H4 (cell line): ENCODE measurements at regions not wholly inside any gene's neighbourhood (a gene's known extent, or its start where the extent isn't known, plus 50 kb on each side); places are given as distances from the start of the nearest gene placed in this dataset.

ENCODE experiments used
- DNase-seq: peaks from one replicate; pipeline ENCODE4 v3.0.0-alpha.2; 2015; ENCODE audit warnings: low spot score

- no peak for DNase-seq
Observed at GRCh38 chr2:75278821-75279379, 79.6 kb upstream of the TACR1 start.

- no peak for DNase-seq
Observed at GRCh38 chr2:75278314-75278713, 79.0 kb upstream of the TACR1 start.

DNA sequence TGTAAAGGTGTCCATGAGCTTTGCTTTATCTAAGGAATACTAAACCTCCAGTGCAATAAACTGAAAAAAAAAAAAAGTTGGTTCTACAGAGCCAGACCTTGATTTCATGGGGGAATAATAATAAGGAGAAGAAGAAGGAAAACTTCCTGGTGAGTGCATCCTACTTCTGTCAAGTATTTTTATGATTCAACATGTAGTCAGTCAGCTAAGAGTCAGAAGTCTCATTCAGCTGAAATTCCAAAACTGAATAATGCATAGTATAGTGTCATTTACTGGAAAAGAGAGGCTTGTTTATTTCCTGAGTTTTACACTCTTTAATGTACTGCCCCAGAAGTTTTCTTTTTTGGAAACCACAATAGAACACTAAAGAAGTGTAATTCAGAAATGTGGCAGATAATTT, 77.8 kb upstream of the TACR1 start:
- DNase-seq, result no peak

DNA sequence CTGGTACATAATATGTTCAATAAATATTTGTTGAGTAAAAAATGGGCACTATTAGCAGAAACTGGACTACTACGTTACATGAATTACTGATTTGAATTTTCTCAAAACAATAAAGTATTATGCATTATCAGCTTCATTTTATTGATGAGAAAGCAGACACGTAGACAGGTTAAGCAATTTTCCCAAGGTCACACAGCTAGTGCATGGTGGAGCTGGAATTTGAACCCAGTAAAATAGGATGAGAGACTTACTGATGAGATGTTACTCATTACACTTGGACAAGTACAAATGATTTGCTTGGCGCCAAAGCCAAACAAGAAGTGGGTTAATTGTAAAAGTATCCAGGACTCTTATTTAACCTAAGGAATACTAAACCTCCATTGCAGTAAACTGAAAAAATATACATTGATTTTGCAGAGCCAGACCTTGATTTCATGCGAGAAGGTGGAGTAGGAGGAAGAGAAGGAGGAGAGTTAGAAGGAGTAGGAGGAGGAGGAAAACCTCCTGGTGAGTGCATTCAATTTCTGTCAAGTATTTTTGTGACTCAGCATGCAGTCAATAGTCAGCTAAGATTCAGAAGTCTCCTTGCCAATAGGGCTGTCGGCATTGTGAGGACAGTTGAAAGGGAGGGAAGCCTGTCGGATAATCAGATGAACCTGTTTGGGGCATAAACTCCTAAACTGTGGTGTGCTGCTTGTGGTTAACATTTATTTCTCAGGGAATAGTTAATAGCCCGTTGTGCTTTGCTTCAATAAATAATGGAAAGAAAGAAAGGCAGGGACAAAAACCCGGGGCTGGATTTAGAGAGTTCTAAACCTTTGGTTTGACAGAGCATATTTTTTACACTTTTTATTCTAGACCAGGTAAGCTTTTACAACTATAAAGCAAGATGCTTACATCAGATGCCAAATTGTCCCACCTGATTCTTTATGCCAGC, 77.0 kb upstream of the TACR1 start:
- peak; percentile 17 for DNase-seq

GRCh38 chr2:75274936-75275335, 75.6 kb upstream of the TACR1 start:
- no peak for DNase-seq

- DNase-seq, result peak; percentile 61
Observed at GRCh38 chr2:75268112-75268511, 68.8 kb upstream of the TACR1 start.

DNA sequence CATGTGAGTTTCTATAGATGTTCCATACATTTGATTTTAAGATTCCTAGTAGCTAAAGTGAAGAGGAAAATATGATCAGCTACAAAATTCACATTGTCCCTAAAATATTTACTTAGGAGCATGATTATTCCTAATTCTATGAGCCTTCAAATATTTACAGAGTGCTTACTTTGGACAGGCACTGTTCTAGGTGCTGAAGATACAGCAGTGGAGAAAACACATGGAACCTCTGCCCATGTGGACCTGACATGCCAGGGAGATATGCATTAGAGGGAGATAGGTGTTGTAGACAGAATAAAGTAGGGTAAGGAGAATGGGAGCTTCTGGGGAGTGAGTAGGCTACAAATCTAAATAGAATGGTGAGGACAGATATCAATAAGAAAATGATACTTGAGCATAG, 62.6 kb upstream of the TACR1 start:
- no peak for DNase-seq

- no peak for DNase-seq
Observed at GRCh38 chr2:75260946-75261345, 61.6 kb upstream of the TACR1 start.

- no peak for DNase-seq
Observed at GRCh38 chr2:75258620-75259019, 59.3 kb upstream of the TACR1 start.

DNA sequence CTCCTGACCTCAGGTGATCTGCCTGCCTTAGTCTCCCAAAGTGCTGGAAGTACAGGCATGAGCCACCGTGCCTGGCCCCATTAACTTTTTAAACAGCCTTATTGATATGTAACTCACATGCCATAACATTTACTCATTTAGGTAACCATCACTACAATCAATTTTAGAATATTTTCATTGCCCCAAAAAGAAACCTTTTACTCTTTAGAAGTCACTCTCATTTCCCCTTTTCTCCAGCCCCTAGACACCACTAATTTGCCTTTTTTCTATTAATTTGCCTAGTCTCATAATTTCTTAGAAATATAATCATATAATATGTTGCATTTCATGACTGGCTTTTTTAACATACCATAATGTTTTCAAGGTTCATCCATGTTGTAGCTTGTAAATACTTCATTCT, 57.2 kb upstream of the TACR1 start:
- no peak for DNase-seq

DNA sequence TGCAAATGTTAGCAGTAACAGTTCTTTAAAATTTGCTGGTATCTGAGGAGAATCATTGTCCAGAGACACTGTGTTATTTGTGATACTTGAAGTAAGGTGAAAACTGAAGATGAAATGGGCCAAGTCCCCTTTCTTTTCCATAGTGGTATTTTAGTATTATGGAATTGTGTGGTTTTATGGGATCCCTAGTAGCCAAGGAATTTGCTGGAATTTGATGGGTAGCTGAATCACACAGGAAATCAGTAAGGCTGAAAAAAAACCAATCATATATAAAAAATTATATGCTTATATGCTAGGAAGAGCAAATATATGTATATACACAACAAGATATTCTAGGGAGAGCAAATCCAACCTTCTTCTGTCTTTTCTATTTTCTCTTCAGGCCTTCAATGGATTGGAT, 54.2 kb upstream of the TACR1 start:
- DNase-seq, result no peak

GRCh38 chr2:75251896-75252295, 52.6 kb upstream of the TACR1 start:
- DNase-seq, result no peak
